IPS DF 19.7 (cell line): ENCODE measurements at regions not wholly inside any gene's neighbourhood (a gene's known extent, or its start where the extent isn't known, plus 50 kb on each side); places are given as distances from the start of the nearest gene placed in this dataset.
"Not testable (repeated sequence)": the region's sequence is repeated elsewhere in the genome, so short reads cannot be mapped to it uniquely, and the experiment has no call there.

ENCODE experiments used
- DNase-seq: peaks from one replicate; pipeline ENCODE4 v3.0.0-alpha.2; 2013; ENCODE audit warnings: low read depth, low spot score

DNA sequence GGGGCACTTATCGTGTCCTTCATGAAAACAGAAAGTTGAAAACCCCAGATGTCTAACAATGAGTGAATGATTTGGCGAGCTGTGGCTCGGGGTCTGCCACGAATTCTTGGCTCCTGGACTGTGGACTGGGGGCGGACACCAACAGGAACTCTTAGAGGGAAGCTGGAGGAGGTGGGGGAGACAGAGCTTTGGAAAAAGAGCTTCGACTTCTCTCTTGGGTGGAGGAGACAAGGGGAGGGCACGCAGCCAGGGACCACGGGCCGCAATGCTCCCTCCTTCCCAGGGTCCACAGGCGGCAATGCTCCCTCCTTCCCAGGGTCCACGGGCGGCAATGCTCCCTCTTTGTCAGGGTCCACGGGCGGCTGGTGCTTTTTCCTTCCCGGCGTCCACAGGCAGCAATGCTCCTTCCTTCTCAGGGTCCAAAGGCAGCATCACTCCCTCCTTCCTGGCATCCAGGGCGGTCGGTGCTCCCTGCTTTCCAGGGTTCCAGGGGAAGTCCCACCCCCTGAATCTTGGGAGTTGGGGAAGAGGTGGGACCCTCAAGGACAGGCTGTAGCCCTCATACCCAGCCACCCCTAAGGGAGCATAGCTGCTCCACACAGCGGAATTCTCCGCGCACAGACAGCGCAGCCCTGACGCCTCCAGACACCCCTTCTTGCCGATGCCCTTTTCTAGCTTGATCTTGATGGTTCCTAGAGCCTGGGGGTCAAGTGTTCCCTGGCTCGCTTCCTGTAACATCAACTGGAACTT lies 149.0 kb downstream of the LAT start:
- DNase-seq, result not testable (repeated sequence)

DNA sequence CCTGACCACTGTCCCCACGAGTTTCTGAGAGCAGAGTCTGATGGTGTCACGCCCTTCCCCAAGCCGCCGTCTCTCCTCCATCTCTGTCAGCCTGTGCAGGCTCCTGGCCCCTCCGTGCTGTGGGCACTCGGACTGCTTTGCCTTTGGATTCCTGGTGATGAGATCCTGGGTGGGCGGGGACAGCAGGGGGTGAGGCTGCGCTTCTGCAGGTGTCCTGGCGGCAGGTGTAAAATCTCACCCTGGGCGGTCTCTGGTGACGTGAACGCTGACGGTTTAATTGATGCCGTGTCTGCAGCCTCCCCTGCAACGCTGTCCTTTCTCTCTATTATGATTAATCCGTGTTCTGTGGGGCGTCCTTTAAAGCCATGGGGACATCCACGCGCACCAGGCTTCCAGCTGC lies 148.0 kb downstream of the LAT start:
- DNase-seq, result not testable (repeated sequence)

DNA sequence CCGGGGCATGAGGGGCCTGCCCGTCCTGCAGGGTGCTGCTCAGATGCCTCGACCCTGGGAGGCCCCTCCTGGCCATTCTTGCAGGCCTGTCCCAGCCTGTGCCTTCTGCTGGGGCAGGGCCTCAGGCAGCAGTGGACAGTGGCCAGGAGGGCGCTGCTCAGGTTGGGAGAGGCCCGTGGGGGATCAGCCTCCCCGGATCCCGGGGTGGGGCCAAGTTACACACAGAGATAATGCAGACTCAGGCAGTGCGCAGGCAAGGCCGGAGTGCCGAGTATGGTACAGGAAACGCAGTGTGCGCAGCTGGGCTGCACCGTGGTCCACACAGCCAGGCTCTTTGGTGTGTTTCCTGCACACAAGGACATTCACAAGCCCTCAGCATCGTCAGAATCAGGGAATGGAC lies 147.6 kb downstream of the LAT start:
- not testable (repeated sequence) for DNase-seq

DNA sequence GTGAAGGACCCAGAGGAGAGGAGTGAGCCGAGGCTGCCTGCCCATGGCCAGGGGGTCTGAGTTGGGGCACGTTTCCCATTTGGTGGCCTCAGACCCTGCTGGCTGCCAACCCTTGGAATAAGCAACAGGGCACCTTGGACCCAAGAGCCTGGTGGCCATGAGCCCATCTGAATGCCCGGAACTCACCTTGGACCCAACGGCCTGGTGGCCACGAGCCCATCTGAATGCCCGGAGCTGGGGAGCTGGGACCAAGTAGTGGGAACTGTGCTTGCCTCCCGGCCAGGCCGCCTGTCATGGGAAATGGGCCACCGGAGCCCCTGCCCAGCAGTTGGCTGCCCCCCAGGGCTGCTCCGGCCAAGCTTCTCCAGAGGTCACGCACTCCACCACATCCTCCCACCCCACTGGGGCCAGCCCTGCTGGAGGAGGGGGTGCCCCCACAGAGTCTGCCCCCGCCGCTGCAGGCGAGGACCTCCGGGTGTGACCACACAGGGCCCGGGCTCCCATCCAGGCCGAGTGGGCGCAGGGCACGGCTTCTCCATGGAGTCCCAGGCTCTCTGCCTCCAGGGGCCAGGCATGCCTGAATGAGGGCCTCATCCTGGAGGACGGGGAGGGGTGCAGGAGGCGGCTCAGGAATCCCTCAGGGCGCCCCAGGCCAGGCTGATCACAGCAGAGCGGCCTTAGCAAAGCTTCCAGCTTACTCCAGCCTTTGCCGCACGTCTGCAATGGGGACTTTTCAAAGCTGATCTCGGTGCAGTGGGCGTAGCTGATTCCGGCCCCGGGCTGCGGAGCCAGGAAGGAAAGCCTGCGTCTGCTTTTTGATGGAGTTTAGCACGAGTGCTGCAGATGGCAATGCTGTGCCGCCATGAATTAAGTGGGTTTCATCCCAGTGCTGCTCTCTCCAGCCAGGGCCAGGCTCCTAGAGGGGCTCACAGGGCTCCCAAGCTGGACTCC lies 146.3 kb downstream of the LAT start:
- not testable (repeated sequence) for DNase-seq

DNA sequence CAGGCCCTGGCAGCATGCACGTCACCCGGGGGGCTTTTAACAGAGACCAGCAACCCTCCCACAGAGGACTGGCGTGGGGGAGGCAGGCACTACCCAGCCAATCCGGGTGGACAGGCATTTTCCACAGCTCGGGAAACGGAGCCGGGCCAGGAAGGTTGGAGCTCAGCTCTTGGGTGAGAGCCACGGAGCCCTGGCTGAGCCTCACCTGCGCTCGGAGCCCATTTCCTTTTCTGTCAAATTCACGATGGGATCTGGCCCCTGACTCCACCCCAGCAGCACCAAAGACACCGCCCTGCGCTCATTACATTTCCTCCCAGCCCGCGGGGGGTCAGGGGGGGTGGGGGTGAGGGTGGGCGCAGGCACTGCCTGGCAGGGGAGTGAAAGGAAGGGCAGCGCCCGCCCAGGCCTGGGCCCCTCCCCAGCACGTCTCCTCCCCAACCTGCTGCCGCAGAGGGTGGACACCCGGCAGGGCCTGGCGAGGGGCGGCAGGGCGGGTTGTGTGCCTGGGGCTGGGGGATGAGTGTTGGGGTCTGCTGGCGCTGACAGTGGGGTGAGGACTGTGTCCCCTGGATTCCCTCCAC lies 145.4 kb downstream of the LAT start:
- DNase-seq, result not testable (repeated sequence)

DNA sequence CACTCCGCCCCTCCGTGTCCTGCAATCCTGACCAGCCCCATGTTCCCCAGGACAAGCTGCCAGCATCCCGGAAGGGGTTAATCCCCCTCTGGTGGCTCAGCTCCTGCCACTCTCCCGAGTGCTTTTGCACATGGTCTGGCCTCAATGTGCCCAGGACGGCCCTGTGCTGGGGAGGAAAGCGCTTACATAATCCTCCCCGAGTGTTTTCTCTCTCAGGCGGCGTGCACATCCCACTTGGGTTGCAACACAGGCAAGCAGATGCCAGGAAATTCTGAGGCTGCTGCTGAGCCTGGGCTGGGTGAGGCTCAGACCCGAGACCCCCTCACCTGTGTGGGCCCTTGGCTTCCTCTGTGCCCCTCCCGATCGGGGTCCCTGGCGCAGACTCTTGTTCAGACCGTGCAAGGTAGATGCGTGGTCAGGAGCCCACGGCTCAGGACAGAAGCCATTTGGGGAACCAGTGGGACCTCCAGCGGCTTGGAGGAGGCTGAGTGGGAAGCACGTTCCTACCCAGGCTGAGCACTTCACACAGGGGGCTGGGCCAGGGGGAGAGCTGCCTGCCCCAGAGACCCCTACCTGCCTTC lies 144.7 kb downstream of the LAT start:
- not testable (repeated sequence) for DNase-seq

DNA sequence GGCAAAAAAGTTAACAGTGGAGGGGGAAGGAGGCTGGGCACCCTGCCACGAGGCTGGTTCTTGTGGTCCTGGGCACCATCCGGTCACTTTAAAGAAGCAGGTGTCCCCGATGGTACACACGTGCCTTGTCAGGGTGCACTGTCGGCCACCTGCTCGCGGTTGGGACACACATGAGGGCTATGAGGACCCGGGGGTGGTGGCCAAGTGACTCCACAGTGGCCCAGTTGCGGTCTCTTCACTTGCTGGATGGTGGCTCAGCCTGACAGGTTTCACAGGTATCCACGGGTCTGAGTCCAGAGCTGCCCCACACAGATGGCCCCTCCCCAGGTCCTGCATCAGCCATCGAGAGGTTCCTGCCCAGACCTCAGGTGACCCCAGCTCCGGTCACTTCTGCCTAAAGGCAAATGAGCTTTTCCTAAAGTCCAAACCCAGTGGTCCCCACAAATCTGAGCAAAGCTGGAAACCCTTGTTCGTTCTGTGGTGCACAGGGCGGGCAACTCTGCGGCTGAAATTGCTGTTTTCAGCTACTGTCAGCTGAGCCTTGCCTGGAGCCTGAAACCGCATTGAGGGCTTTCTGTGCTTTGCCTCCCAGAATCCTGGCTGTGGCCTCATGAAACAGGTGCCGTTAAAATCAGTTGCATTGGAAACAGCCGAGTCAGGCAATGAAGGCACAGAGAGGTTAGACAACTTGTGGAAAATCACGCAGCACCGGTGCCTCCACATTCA lies 144.0 kb downstream of the LAT start:
- DNase-seq, result not testable (repeated sequence)

DNA sequence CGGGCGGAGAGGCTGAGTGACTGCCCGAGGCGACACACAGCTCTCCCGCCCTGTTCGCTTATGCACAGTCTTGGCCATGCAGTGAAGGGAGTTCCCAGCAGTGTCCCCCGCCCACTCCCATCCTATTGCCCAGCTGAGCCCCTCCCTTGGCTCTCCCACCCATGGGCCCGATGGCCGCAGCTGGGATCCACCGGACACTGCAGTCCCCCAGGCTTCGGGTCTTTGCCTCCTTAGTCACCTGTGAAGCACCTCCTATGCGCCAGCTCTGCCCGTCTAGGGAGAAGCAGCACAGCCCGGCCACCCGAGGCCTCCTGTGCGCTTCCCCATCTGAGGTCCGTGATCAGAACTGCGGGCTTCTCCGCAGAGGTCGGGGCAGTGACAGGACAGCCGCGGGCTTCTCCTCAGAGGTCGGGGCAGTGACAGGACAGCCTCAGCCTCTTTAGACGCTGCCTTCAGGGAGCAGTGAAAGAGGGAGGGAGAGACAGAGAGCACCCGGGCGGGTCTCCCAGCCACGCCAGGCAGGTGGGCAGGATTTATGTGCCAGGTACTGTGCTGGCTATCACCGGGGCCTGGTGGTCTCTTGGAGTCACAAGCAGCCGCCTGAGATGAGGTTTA lies 143.1 kb downstream of the LAT start:
- DNase-seq, result not testable (repeated sequence)

DNA sequence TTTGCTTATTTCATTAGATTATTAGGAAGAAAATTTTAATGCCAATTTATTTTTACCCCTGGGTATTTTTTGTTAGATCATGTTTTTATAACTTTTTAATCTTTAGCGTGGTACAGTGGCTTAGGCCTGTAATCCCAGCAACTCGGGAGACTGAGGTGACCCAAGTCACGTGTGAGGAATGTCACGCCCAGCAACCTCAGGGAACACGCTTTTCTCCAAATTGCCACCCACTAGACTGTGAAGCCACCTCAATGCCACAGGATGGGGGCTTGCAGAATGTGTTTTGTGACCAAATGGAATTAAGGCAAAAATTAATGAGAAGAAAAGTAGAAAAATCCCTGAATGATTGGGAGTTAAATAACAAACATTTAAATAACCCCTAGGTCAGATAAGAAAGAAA lies 141.8 kb downstream of the LAT start:
- no peak for DNase-seq

DNA sequence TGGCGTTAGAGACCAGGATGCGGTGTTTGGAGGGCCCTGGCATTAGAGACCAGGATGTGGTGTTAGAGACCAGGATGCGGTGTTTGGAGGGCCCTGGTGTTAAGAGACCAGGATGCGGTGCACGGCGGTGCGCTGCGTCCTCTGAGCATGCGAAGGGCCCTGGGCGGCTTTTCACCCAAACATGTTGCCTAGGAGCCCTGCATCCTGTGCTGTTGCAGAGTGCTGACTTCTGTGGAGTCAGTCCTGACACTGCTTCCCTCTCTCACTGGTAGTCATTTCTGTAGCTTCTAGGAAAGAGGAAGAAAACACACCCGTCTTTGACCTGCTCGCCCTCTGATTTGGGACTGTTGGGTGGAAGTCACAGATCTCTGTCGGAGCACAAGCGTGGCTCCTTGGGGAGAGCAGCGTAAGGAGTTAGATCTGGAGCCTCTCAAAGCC lies 141.2 kb downstream of the LAT start:
- no peak for DNase-seq

DNA sequence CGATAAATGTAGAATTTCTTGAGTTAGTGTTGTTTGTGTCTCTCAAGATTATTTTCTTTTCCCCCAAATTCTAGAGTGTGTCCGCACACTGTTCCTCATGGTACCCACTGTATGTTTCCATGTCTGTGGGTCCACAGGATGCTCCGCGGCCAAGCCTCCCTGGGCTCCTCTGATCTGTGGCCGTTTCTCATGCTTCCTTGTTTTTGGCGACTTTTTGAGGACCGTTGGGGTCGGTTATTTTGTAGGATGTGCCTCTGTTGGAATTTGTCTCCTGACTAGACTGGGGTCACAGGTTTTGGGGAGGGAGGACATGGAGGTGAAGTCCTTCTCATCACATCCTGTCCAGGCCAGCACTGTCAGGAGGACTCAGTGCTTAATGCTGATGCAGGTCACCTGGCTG lies 140.0 kb downstream of the LAT start:
- DNase-seq, result no peak

DNA sequence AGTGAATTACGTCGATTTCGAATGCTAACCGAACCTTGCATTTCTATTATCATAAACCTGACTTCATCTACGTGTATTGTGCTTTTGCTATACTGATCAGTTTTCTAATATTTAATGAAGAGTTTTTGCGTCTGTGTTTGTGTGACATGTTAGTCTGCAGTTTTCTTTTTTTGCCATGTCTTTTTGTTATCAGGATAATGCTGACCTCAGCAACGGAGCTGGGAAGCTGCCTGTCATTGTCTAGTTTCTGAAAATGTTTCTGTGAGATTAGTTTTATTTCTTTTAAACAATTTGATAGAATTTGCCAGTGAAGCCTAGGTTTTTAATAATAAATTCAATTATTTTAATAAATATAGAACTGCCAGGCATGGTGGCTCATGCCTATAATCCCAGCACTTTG lies 139.3 kb downstream of the LAT start:
- DNase-seq, result not testable (repeated sequence)

DNA sequence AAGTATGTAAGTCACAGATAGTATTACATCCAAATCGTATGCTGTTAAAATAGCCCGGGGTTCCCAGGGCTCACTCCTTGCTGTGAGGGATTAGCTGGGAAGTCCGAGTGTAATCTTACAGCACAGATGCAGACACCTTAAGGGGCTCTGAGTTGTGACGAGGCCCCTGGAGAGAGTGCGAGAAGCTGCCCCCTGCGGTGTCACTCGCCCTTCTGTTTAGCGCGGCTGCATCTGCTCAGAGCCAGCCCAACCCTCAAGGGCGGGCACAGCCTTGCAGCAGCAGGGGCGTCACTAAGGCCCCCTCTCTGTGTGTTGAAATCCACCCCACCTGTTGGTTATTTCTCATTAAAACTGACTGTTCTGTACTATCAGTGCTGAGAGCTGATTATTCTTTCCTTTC lies 135.8 kb downstream of the LAT start:
- not testable (repeated sequence) for DNase-seq

DNA sequence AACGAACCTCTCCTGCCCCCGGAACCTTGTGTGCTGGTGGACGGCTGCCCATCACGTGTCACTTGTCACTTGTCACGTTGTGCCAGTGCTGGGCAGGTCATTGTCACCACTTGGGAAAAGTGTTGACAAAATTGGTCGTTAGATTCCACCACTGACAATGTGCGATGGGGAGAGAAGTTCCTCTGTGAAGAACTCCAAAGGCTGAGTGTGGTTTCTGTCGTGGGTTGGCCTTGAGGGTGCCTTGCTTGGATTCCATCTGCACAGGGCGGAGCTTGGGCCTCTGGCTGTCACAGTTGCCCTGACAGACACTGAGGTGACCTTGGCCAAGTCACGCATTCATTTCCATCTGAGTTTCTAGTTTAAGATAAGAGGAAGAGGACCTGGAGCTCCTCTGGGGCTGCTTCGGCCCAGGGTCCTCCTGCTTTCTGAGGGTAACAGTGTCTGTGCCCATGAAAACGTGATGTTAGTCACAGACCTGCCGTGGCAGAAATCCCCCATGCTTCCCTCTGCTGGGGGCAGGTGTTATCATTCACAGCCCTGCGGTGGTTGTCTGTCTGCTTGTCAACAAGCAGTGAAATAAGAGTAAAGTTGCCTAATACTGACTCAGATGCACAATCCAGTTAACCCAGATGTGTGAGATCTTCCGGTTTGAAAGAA lies 133.6 kb downstream of the LAT start:
- not testable (repeated sequence) for DNase-seq

DNA sequence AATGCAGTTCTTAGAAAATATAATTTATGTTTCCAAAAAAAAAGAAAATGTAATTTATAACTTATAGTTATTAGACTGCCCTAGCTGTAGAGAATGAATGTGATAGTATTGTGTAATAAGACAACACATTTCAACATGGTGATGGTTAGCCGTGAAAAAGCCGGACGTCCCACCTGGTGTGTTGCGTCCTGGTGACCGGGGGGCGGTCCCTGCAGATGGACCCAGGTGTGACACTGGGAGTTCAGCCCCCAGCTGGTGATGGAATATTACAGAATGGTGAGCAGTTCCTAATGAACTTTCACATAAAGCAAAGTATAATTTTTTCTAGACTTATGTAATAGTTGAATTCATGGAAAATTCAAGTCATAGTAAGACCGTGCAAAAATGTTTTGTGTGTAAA lies 132.8 kb downstream of the LAT start:
- DNase-seq, result no peak

DNA sequence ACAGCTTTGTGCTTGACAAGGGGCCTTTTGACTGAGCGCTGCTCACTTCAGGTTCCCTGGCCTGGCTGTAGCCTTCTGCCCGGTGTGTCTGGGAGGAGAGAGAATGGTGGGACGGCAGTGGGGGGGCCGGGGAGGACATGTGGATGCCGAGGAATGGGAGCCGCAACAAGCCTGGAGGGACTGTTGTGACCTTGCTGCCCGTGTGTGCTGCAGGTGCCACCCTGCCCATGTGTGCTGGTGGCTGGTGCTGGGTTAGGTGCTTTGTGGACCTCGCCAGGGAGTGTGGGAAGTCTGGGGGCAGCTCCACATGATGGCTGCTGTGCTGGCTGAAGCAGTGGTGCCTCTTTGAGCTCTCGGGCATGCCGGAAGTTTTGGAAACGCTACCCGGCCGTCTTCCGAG lies 132.1 kb downstream of the LAT start:
- no peak for DNase-seq

DNA sequence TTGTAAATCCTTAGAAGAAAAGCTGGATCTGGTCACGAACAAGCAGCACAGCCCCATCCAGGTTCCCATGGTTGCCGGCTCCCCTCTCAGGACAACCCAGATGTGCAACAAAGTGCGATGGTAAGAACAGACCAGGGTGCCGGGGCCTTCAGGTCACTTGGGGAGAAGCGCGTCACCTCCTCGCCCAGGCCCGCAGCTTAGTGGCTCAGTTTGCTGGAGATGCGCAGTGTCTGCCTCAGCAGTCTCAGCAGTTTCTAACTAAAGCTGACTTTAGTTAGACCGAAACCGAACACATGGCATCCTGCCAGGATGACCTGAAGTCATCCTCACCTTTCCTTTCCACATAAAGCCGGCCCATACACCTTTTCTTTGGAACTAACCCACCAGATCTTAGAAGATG lies 131.4 kb downstream of the LAT start:
- not testable (repeated sequence) for DNase-seq

DNA sequence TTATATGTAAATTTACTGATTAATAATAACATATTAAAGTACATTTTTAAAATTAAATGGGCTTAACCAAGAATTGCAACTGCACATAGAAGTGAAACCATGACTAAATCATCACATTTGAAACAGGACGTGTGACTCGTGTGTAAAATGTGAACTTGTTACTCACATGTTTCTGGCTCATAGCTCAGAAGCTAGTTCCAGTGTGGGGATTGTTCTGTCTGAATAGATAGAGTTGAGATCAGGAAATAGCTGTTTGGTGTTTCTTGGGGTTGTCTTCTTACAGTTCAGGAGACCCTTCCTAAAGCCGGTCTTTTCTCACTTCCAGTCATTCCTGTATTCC lies 130.9 kb downstream of the LAT start:
- not testable (repeated sequence) for DNase-seq

DNA sequence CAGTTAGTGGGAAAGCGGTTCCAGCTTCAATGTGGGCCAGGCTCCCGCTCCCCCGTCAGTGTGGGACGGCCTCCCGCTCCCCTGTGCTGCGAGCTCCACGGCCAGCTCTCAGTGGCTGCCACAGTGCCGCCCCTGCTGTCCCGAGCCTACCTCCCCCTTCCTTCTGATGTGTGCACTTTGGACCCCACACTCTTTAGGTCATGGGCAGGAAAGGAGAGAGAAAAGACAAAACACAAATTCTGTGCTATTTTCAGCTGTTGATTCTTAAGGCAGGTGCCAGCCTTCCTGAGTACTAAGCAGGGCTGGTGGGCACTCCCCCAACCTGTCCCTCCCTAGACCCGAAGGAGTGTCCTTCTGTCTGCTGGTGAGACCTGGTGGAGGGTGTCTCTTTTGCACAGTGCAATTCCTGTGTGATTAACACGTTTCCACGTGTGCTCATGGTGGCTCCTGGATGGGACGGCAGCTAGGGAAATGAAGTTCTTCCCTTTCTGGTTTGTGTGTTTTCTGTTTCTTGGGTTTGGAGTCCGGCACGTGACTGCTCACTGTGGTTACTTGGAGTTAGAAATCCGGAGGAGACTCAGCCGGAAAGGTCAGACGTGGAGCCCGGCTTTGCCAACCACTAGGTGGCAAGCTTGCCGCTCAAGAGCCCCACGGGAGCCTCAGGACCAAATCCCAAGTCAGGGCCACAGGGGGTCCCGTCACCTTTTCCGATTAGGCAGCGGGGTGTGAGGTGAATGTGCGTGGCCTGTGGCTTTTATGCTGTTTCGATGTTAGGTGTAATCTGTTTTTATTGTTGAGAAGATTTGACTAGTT lies 130.3 kb downstream of the LAT start:
- not testable (repeated sequence) for DNase-seq
